ENCODE measurements at regions not wholly inside any gene's neighbourhood (a gene's known extent, or its start where the extent isn't known, plus 50 kb on each side); places are given as distances from the start of the nearest gene placed in this dataset.

GRCh38 chr11:93939084-93939760 lies 81.9 kb upstream of the HEPHL1 start:
- no peak overlapping the region for H3K27ac ChIP-seq (ENCODE audit: low read depth in 1 of 2, low read length in 2 of 2)
- DNase-seq (ENCODE audit: low spot score): no peak
- 58% methylated on average over 5 of the region's 5 CpGs for WGBS

GRCh38 chr11:93940395-93940794 lies 80.8 kb upstream of the HEPHL1 start:
- TF ChIP-seq EGR1 (IDR thresholded peaks at IDR 0.05; ENCODE audit: low read depth in 2 of 2) (no peak), CTCF (IDR thresholded peaks at IDR 0.05; ENCODE audit: low read depth, low read length, missing input control) (no peak), HNF4G (IDR thresholded peaks at IDR 0.05) (no peak), JUND (IDR thresholded peaks at IDR 0.05) (no peak), FOXA2 (IDR thresholded peaks at IDR 0.05) (no peak), YY1 (IDR thresholded peaks at IDR 0.05) (no peak), NR2F2 (IDR thresholded peaks at IDR 0.05) (no peak), REST (IDR thresholded peaks at IDR 0.05) (no peak), FOXA1 (IDR thresholded peaks at IDR 0.05) (no peak), MAX (IDR thresholded peaks at IDR 0.05) (no peak), HNF4A (conservative IDR thresholded peaks at IDR 0.05) (no peak), TAF1 (conservative IDR thresholded peaks at IDR 0.05) (no peak), ATF3 (IDR thresholded peaks at IDR 0.05) (no peak)
- Histone ChIP-seq H3K4me1 (ENCODE audit: control insufficient read depth in 4 of 4, insufficient read depth in 4 of 4, low read length in 3 of 4) (no peaks in the 10 kb centered on the region), H3K27me3 (ENCODE audit: control insufficient read depth in 4 of 4, insufficient read depth in 4 of 4, low read length in 3 of 4) (no peaks in the 10 kb centered on the region), H3K36me3 (ENCODE audit: control insufficient read depth in 4 of 4, insufficient read depth in 3 of 4, low read depth in 1 of 4, low read length in 3 of 4) (no peaks in the 10 kb centered on the region), H3K9ac (ENCODE audit: low read depth in 1 of 2, low read length in 2 of 2) (no peak overlapping the region), H3K9me3 (ENCODE audit: control insufficient read depth in 4 of 4, low read length in 3 of 4) (no peaks in the 10 kb centered on the region), H3K4me3 (ENCODE audit: low read depth in 1 of 3, low read length in 3 of 3) (no peak overlapping the region), H3K27ac (ENCODE audit: low read depth in 1 of 2, low read length in 2 of 2) (no peak overlapping the region)
- DNase-seq (ENCODE audit: low spot score): no peak
- WGBS: 90% methylated on average over 2 of the region's 2 CpGs

More at GRCh38 chr11:93939084-93939760, 81.9 kb upstream of the HEPHL1 start:
- Histone ChIP-seq H3K4me3 (ENCODE audit: low read depth in 1 of 3, low read length in 3 of 3) (no peak overlapping the region), H3K36me3 (ENCODE audit: control insufficient read depth in 4 of 4, insufficient read depth in 3 of 4, low read depth in 1 of 4, low read length in 3 of 4) (no peaks in the 10 kb centered on the region), H3K9me3 (ENCODE audit: control insufficient read depth in 4 of 4, low read length in 3 of 4) (no peaks in the 10 kb centered on the region), H3K27me3 (ENCODE audit: control insufficient read depth in 4 of 4, insufficient read depth in 4 of 4, low read length in 3 of 4) (no peaks in the 10 kb centered on the region), H3K4me1 (ENCODE audit: control insufficient read depth in 4 of 4, insufficient read depth in 4 of 4, low read length in 3 of 4) (no peaks in the 10 kb centered on the region), H3K9ac (ENCODE audit: low read depth in 1 of 2, low read length in 2 of 2) (no peak overlapping the region)
- TF ChIP-seq RXRA (IDR thresholded peaks at IDR 0.05): no peak
- TF ChIP-seq FOXA1 (IDR thresholded peaks at IDR 0.05): no peak
- TF ChIP-seq REST (IDR thresholded peaks at IDR 0.05): no peak
- TF ChIP-seq ATF3 (IDR thresholded peaks at IDR 0.05): no peak
- TF ChIP-seq SP1 (IDR thresholded peaks at IDR 0.05): no peak
- no peak for TF ChIP-seq FOXA2 (IDR thresholded peaks at IDR 0.05)
